GM19395 (cell line): ENCODE measurements at regions not wholly inside any gene's neighbourhood (a gene's known extent, or its start where the extent isn't known, plus 50 kb on each side); places are given as distances from the start of the nearest gene placed in this dataset.

Source experiments
- ATAC-seq: cut with Tn5 transposase; IDR thresholded peaks from one replicate; pipeline ENCODE4 v1.9.1; 2021; ENCODE audit warnings: mild to moderate bottlenecking, moderate library complexity; ENCODE audit not compliant: unreplicated experiment

DNA sequence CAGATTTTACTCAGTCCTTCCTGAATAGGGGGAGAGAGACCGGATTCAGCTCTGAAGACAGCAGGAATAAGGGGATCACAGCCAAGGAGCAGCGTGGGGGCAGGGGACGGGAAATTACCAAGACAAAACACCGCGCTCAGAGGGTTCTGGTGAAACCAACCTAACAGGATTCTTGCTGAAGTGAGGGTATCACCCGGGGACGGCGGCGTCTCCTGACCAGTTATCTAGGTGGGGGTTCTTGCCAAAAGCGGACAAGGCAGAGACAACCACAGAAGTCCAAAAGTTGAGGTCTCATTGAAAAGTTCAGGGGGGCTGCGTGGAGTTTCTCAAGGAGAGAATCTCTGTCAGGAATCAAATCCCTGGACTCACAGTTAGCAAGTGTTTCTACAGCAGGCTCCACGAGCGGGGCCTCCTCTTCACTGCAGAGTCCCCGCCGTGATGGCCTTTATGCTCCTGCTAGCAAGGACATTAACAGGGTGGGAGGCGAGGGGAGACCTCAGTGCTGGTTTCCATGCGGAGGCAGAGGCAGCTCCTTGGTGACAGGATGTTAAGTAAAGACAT lies 291.0 kb downstream of the BRD1 start:
- no peak for ATAC-seq

DNA sequence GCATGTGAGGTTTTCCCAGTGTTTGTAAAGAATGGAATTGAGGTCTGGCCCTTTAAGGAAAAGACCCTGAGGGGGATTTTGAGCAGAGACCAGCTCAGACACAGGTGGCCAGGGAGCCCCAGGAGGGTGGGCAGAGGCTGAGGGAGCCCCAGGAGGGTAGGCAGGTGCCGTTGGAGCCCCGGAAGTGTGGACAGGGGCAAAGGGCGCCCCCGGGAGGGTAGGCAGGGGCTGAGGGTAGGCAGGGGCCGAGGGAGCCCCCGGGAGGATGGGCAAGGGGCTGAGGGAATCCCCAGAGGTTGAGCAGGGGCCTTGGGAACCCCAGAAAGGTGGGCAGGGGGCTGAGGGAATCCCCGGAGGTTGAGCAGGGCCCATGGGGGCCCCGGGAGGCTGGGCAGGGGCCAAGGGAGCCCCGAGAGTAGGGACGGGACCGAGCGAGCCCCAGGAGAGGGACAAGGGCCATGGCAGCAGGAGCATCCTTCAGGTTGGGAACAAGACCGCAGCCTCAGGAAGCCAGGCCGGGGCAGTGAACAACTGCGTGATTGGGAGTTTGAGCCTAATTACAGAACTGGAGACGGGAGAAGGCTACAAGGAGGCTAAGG lies 292.0 kb downstream of the BRD1 start:
- ATAC-seq, result no peak

DNA sequence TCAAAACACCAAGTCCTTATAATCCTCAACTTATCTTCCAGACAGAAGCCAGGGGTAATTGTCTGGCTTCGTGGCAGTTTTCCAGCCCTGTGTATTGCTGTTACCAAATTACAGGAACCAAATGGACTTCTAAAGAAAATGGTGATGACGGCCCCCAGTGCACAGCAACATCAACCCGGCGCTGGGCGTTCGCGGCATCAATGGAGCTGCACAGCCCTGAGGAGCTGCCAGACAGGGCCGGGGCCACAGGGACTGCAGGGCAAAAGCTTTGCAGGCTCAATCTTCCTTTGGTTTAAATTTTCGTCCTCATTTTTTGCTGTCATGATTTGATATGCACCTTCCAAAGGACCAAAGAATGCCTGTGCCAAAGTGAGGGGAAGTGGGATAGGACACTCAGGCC lies 292.5 kb downstream of the BRD1 start:
- no peak for ATAC-seq

DNA sequence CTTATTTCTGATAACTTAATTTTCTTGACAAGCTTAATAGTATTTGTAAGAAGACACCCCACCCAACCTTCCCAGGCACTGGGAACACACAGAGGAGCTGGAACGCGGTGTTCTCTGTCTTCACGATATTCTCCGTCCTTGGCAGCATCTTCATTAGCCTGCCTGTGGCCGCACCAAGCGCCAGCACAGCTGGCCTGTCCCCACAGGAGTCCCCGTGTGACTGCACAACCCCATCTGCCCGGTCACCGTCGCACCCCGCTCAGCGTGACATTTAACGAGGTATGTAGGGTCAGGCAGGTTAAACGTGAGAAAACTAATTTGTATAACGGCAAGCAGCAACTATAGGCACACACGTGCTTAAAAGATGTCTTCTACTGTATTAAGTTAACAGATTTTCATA lies 293.3 kb downstream of the BRD1 start:
- ATAC-seq, result no peak

DNA sequence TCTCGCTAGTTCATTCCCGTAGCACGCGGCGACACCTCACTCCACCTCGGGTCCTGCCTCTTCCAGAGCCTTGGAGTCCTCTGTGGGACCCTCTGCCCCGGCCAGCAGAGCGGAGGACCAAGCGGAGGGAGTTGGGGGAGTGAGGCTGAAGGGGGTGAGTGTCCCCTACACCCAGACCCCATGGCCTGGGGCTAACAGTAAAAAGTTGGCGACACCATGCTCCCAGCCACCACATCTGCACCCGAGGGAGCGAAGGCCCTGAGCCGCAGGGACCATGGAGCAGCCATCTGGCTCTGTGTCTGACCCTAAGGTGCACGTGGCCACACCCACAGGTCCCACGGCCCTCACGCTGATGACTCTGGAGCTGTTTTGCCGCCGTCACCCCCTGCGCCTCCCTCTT lies 293.8 kb downstream of the BRD1 start:
- no peak for ATAC-seq

DNA sequence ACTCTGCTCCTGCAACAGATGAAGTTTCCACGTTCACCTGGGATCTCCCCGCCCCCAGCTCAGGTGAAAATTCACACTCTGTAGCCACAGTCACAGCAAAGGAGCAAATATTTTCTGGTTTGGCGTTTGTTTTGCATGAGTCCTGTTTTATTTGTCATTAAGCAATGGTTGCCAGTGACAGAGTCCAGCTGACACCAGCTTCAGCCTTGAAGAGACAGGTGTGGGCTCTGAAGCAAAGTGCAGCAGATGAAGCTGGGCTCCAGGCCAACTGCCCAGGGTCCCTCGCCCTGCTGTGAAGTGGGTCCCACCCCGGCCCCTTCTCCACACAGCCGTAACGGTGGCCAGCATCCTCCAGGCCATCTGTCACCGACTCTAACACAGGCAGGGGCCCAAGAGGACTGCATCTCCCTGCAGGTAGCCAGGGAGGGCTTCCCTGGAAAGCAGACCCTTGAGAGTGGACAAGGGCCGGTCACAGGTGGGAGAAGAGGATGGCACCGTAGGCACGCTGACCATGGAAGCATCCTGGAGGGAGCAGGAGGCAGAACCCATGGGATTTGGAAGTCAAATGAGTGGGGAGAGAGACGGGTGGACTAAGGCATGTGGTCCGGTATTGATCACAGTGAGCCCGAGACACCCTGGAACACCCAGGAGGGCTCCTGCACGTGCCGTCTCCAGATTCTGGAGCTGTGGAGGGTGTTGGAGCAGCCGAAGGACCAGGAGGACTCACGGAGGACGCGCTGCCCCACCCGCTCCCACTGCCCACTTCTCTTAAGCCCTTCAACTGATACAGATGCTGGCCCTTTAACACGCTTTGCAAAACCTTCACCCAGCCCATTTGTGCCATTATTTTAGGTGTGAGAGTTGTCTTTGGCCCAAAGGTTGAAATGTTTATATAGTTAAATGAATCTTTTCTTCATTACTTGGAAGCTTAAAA lies 294.5 kb downstream of the BRD1 start:
- ATAC-seq, result no peak

DNA sequence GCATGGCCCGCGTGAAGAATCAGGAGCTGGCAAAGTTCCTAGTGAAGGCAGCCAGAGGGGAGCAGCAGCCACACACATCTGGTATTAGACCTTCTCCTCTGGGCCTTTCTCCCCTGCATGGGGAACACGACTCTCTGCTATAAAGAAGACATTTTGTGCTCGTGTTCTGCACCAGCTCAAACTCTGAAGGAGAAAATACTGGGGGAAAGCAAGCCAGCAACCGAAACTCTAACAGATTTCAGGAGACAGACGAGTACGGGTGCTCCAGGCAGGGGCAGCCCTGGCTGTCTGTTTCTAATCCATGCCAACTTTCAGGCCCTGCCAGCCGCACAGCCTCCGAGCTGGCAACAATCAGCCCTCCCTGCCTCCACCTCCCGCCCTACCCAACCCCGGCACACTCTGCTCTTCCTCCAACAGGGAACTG lies 296.3 kb downstream of the BRD1 start:
- no peak for ATAC-seq

DNA sequence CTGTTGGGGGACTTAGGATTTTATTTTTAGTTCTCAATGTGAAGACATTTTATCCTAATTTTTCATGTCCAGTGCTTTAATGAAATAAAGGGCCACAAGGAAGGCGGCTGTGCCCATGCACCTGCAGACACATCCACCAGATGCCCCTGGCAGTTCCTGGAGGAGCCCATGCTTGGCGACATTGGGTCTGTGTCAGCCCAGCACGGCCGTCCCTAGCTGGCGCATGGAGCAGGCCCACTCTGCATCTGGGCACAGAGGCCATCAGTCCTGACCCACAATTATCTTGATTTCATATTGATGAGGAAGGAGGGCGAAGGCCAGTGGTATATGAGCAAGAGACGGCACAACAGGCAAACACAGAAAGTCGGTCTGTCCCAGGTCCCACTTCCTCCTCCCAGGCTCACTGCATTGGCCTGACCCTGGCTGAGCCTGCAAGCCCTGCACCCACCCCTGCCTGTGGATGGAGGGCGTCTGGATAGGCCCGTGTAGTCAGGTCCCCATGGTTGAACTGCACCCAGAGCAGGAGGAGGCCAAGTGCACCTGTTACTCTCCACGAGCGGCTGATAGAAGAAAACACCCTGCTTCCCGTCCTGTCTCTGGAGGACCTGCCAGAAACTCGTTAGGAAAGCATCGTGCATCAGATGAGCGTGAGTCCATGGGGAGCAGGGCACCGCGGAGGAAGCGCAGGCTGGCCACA lies 296.9 kb downstream of the BRD1 start:
- ATAC-seq, result no peak

DNA sequence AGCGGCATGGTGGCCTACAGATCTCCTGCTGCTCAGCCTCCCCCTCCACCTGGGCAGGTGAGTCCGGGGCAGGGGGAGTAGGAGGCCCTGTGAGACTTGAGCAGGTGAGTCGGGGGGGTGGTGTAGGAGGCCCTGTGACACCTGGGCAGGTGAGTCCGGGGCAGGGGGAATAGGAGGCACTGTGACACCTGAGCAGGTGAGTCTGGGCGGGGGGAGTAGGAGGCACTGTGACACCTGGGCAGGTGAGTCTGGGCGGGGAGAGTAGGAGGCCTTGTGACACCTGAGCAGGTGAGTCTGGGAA lies 299.3 kb downstream of the BRD1 start:
- ATAC-seq, result no peak

DNA sequence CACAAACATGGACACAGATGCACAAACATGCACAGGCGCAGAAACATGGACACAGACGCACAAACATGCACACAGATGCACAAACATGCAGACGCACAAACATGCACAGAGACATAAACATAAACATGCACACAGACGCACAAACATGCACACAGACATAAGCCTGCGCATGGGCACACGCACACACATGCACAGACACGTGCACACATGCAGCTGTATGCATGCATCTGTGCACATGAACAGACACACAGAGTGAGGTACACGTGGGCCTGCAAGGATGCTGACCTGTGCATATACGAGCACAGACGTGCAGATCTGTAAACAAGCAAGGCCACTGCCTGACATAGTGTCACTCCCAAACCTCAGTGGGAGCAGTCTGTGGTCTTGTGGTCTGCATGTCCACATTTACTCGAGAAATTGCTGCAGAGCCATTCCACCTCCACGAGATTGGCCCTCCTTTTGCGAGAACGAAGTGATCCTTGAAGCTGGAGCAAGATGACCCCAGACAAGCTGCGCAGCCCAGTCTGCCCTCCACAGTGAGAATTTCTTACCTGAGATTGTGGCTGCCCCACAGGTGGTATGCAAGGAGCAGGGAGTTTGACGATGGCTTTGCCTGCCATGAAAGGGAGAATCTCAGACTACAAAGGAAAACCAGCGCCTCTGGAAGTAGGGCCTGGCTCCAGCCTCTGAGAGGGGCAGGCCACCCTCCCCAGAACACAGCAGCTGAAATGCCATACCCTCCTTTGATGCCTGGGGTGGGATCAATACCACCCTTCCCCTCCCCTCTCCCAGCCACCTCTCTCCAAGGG lies 299.9 kb downstream of the BRD1 start:
- no peak for ATAC-seq

DNA sequence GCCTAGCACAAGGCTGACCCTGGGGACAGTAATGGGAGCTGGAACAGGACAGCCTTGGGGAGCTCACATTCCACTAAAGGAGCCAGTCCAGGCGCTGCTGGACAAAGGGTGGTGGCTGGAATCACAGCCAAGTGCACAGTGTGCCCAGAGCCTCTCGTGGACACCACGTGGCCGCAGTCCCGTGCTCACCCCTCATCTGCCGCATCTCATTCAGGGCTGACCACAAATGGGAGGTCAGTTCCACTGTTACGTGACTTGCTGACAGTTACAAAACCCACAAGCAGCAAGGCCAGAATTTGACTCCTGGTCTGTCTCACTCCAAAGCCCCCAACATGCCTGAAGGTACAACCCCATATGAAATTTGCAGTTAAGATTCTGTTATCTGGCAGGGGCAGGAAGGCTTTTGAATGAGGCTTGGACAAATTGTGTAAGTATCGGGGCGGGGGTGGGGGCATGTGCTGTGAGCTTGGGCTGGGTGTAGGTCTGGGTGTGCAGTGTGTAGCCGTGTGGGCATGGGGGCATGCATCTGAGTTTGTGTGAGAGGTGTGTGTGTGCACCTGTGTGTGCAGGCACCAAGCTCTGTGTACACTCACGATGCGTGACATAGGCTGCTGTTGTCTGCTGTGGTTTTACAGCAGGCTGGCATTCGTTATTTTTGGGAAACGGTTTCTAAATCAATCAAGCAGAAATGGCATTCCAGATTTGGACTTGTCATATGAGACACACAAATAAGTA lies 301.7 kb downstream of the BRD1 start:
- no peak for ATAC-seq

DNA sequence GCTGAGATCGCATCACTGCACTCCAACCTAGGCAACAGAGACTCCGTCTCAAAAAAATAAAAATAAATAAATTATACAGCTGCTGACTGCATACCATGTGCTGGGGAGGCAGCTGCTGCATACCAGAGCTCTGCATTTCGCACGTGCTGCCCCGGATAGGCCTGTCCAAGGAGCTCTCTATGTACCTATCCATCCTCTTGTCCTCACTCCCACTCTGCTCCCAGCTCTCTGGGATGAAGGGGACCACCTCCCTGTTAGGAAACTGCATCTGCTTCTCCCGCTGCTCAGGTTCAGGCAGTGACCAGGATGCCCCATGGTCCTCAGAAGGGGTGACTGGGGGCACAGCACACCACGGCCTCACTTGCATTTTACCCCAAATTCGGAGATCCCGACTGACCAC lies 302.3 kb downstream of the BRD1 start:
- ATAC-seq, result no peak

DNA sequence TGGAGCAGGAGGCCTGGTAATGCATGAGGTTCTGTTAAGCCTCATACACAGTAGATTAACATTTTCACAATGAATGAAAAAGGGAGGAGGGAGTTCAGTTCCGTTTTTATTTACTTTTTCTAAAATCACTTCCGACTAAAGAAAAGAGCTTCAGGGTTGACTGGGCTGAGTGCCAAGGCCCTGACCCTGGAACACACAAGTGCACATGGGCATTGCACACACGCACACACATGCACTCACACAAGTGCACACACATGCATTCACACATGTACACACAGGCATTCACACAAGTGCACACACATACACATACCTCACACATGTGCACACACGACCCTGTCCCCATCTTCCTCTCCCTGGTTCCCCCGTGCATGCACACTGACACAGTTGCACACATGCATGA lies 303.3 kb downstream of the BRD1 start:
- ATAC-seq, result no peak

DNA sequence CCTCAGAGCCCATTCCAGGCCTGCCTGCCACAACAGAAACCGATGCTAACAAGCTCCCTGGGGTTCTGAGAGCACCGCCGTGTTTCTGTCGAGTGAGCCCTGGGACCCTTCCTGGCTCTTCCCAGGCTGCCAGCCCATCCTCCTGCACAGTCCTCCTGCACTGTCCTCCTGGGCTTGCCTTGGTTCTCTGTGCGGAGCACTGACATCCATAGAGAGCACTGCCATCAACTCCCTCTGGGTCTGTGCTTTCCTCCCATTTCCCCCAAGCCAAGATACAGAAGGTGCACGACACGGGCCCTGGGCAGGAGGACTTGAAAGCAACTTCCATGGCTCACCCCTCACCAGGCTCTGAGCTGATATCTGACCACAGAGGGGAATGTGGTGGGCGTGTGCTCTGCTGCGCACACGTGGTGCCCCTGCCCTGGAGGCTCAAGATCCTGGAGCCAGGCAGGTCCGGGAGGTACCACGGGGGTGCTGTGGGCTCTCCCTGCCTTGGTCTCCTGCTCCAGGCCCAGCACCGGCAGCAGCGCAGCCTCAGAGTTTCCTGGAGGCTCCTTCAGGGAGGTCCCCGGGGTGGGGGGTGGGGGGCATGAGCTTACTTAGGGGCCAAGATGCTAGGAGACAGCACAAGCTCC lies 304.2 kb downstream of the BRD1 start:
- ATAC-seq, result no peak

DNA sequence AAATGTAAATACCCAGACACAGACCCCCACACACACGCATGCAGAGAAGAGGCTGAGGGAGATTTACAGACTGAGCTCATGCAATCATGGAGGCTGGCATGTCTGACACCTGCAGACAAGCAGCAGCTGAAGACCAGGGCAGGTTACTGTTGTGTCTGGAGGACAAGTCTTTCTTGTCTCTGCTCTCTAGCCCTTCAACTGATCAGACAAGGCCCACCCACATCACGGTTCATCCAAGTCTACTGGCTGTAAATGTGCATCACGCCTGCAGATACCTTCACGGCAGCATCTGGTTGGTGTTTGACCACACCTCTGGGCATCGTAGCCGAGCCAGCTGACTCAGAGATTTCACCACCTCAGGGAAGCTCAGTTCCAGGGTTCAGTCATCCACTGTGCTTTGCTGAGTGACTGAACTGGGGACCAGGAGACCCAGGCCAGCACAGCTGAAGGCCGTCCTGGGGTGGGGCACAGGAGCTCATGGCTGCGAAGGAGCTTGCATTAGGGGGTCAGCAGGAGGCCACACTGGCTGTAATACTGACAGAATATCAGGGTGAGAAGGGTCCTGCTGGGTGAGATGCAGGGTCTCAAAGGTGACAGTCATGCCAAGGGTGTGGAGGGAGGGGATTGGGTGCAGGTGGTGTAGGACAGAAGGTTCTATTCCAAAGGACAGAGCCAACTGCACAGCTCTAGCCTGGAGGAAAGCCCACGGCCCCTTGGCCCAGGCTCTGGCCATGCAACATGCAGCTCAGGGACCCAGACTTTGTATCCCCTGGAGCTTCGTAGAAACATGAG lies 304.9 kb downstream of the BRD1 start:
- no peak for ATAC-seq

DNA sequence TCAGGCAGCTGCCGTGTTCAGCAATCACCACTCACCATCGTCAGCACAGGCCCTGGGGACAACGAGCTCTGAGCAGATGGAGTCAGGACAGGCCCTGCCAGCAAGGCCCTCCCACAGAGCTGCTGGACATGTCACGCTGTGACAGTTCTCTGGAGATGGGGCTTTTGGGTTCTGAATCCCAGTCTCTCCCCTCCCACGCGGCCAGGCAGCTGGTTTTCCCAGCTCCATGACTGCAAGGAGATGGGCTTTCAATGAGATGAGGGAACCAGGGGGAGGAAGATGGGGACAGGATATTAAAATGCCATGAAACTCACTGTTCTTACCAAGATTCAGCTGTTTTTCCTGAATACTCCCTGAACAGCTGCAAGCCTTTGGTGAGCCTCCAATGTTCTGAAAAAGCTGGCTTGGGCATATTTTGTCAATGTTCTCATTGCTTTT lies 305.9 kb downstream of the BRD1 start:
- ATAC-seq, result no peak

DNA sequence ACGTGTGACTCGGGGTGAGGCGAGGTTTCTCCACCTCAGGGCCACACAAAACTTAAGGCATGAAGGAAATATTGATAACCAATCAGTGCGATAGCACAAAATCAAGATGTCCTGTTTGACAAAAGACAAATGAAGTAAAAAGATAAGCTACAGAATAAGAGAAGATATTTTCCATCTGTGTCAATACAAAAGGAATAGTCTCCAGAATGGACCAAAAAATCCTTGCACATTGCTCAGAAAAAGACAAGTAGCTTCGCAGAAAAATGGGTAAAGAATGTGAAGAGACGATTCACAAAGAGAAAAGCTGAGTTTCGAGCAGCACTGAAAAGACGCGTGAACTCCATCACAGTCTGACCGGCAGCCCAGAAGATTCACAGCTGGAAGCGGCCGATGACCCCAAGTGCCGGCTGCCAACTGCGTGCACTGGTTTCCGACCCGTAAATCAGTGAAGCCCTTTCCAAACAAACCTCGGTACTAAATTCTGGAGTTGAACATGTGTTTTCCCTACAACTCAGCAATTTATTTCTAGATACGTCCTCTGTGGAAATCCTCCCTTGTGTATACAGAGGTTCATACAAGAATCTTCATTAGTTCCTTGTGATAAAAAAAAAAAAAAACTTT lies 308.4 kb downstream of the BRD1 start:
- no peak for ATAC-seq

DNA sequence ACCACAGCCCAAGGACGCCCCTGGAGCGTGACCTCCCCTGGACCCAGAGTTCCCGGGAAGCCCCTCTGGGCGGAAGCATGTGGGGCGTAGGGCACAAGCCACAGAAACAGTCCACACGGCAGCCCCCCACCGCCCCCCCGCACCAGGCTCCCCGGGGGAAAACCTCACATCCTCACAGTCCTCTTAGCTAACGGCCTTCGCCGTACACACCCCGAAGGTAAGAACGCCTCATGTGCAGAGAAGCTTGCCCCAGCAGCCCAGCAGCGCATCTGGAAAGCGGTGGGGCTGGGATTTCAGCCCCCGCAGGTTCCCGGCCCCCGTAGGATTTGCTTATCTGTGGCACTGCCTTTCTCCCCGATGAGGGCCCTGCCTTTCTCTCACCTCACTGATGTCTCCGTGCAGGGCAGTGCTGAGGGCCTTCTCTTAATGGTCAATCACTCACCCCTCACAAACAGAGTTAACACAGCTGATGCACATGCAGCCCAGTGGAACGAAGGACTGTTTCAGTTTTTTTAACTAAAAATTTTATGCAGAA lies 309.2 kb downstream of the BRD1 start:
- ATAC-seq, result no peak
